ENCODE measurements at regions not wholly inside any gene's neighbourhood (a gene's known extent, or its start where the extent isn't known, plus 50 kb on each side); places are given as distances from the start of the nearest gene placed in this dataset.

DNA sequence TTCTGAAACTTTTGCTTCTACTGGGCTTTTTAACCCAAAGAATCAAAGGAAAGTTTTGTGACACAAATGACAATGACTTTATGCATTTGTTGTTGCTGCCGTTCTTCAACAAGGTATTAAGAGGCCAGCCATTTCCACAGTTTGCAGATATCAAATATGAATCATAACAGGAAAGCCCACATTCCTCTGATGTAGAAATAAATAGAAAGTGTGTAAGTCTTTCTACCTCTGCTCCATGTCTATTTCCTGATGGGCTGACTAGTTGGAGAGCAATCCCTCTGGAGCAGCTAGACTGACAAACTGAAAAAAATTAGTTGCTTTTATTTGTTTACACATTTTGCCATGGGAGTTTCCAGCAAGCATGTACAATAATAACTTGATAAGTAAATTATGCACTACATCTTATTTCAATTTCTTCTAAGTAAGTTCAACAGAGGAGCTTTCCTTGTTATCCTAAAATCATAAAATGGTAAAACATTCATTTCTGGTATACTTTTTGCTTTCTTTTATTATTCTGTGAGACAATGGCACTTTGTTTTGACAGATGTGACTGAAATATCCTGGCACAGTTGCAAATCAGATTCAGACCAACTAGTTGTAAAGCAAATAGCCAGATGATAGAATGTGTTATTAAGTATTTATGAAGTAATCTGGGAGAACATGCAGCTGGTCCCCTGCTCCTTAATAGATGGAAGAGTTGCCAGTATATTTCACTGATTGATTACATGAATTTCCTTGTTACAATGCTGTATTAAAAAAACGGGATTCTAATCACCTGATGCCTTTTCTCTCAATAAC lies 266.7 kb downstream of the METTL4 start:
- peaks cover 30% of the 10 kb centered on the region for H3K27me3 Mint-ChIP-seq
- H3K4me1 Mint-ChIP-seq = no peaks in the 10 kb centered on the region
- H3K27ac Mint-ChIP-seq = no peak overlapping the region
- H3K9me3 Mint-ChIP-seq = no peaks in the 10 kb centered on the region
- DNase-seq = no peak
- CTCF ChIA-PET = no interaction called here
- POLR2A ChIA-PET = no interaction called here
- H3K36me3 Mint-ChIP-seq (ENCODE audit: low read depth) = no peaks in the 10 kb centered on the region
- H3K4me3 Mint-ChIP-seq = no peak overlapping the region

GRCh38 chr18:2306606-2307005 lies 264.7 kb downstream of the METTL4 start:
- ChIA-PET CTCF (no interaction called here), POLR2A (no interaction called here)
- H3K9me3 Mint-ChIP-seq = no peaks in the 10 kb centered on the region
- H3K27ac Mint-ChIP-seq = no peak overlapping the region
- H3K27me3 Mint-ChIP-seq = peaks cover 24% of the 10 kb centered on the region
- no peaks in the 10 kb centered on the region for H3K4me1 Mint-ChIP-seq
- no peak overlapping the region for H3K4me3 Mint-ChIP-seq
- no peaks in the 10 kb centered on the region for H3K36me3 Mint-ChIP-seq (ENCODE audit: low read depth)
- DNase-seq = no peak

GRCh38 chr18:2310886-2311285 lies 260.4 kb downstream of the METTL4 start:
- Mint-ChIP-seq H3K4me1 (no peaks in the 10 kb centered on the region), H3K36me3 (ENCODE audit: low read depth) (no peaks in the 10 kb centered on the region), H3K27ac (no peak overlapping the region), H3K27me3 (peaks cover 23% of the 10 kb centered on the region), H3K9me3 (no peaks in the 10 kb centered on the region), H3K4me3 (no peak overlapping the region)
- DNase-seq = no peak
- ChIA-PET POLR2A (no interaction called here), CTCF (no interaction called here)

- no peak for DNase-seq
- peaks cover 21% of the 10 kb centered on the region for H3K27me3 Mint-ChIP-seq
- ChIA-PET CTCF (no interaction called here), POLR2A (no interaction called here)
- no peaks in the 10 kb centered on the region for H3K4me1 Mint-ChIP-seq
- no peaks in the 10 kb centered on the region for H3K9me3 Mint-ChIP-seq
- no peak overlapping the region for H3K4me3 Mint-ChIP-seq
- H3K27ac Mint-ChIP-seq = no peak overlapping the region
- H3K36me3 Mint-ChIP-seq (ENCODE audit: low read depth) = no peaks in the 10 kb centered on the region
Observed at GRCh38 chr18:2312440-2312839, 258.9 kb downstream of the METTL4 start.

GRCh38 chr18:2313332-2313731 lies 258.0 kb downstream of the METTL4 start:
- CTCF ChIA-PET = no interaction called here
- DNase-seq = no peak
- no peak overlapping the region for H3K4me3 Mint-ChIP-seq
- POLR2A ChIA-PET = no interaction called here
- no peak overlapping the region for H3K27ac Mint-ChIP-seq
- H3K4me1 Mint-ChIP-seq = no peaks in the 10 kb centered on the region
- H3K36me3 Mint-ChIP-seq (ENCODE audit: low read depth) = no peaks in the 10 kb centered on the region
- H3K27me3 Mint-ChIP-seq = peaks cover 14% of the 10 kb centered on the region
- no peaks in the 10 kb centered on the region for H3K9me3 Mint-ChIP-seq

GRCh38 chr18:2316082-2316750 lies 255.1 kb downstream of the METTL4 start:
- POLR2A ChIA-PET = no interaction called here
- no peak overlapping the region for H3K4me3 Mint-ChIP-seq
- no peaks in the 10 kb centered on the region for H3K9me3 Mint-ChIP-seq
- no peak for DNase-seq
- no peak overlapping the region for H3K27ac Mint-ChIP-seq
- H3K4me1 Mint-ChIP-seq = no peaks in the 10 kb centered on the region
- CTCF ChIA-PET = no interaction called here
- no peaks in the 10 kb centered on the region for H3K36me3 Mint-ChIP-seq (ENCODE audit: low read depth)
- peaks cover 14% of the 10 kb centered on the region for H3K27me3 Mint-ChIP-seq

DNA sequence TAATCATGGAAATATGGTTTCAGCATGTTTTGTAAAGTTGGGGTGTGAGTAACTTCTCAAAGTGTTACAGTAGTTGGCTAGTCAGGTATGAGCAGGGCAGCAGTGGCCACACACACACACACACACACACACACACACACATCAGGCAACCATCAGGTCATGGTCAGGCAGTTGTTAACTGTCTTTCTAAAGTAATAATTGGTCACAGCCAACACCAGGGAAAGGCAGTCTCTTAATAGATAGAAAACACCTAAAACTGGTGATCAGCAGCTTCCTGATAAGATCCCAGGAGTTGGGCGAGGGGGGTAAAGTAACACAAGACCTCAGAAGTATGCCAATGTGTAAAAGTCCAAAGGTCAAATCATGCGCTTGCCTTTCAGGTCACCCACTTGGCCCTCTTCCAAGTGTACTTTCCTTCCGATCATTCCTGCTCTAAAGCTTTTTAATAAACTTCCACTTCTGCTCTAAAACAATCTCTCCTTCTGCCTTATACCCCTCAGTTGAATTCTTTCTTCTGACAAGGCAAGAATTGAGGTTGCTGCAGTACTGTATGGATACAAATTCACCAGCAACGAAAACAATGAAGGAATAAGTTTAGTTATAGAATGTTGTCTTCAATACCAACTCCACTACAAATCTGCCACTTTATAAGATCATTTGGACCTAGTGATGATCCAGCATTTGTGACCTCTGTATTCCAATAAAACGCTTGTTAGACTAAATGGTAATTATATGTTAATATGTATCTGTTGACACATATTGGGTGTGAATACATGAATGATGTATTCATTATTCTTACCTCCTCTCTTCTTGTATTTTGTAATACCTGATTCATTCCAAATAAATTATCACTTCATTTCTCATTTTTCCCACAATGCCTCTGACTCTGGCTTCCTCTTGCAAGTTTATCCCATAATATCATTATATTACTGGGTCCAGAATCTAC lies 254.3 kb downstream of the METTL4 start:
- H3K4me1 Mint-ChIP-seq = no peaks in the 10 kb centered on the region

GRCh38 chr18:2324459-2324858 lies 246.8 kb downstream of the METTL4 start:
- no peak for DNase-seq
- H3K4me1 Mint-ChIP-seq = no peaks in the 10 kb centered on the region
- CTCF ChIA-PET = interaction anchor here (0.6 kb wide), 1 partner anchor 183 kb away, joined by 3 read pairs; no protein-coding TSS in a partner anchor
- peaks cover 18% of the 10 kb centered on the region for H3K27me3 Mint-ChIP-seq
- H3K36me3 Mint-ChIP-seq (ENCODE audit: low read depth) = no peaks in the 10 kb centered on the region
- no peaks in the 10 kb centered on the region for H3K9me3 Mint-ChIP-seq
- no peak overlapping the region for H3K4me3 Mint-ChIP-seq
- POLR2A ChIA-PET = no interaction called here
- no peak overlapping the region for H3K27ac Mint-ChIP-seq

More for the DNA sequence above, 254.3 kb downstream of the METTL4 start:
- no peaks in the 10 kb centered on the region for H3K9me3 Mint-ChIP-seq
- no peak overlapping the region for H3K27ac Mint-ChIP-seq
- no peak overlapping the region for H3K4me3 Mint-ChIP-seq
- peaks cover 11% of the 10 kb centered on the region for H3K27me3 Mint-ChIP-seq
- ChIA-PET POLR2A (no interaction called here), CTCF (no interaction called here)
- DNase-seq = no peak
- no peaks in the 10 kb centered on the region for H3K36me3 Mint-ChIP-seq (ENCODE audit: low read depth)

GRCh38 chr18:2325308-2325849 lies 245.9 kb downstream of the METTL4 start:
- peaks cover 21% of the 10 kb centered on the region for H3K27me3 Mint-ChIP-seq
- POLR2A ChIA-PET = no interaction called here
- no peaks in the 10 kb centered on the region for H3K9me3 Mint-ChIP-seq
- no peaks in the 10 kb centered on the region for H3K36me3 Mint-ChIP-seq (ENCODE audit: low read depth)
- no peak overlapping the region for H3K27ac Mint-ChIP-seq
- CTCF ChIA-PET = no interaction called here
- H3K4me1 Mint-ChIP-seq = no peaks in the 10 kb centered on the region
- H3K4me3 Mint-ChIP-seq = no peak overlapping the region
- DNase-seq = no peak

- H3K27me3 Mint-ChIP-seq = peaks cover 21% of the 10 kb centered on the region
- no peak overlapping the region for H3K4me3 Mint-ChIP-seq
- no peaks in the 10 kb centered on the region for H3K36me3 Mint-ChIP-seq (ENCODE audit: low read depth)
- DNase-seq = no peak
- no peaks in the 10 kb centered on the region for H3K9me3 Mint-ChIP-seq
- H3K4me1 Mint-ChIP-seq = no peaks in the 10 kb centered on the region
- POLR2A ChIA-PET = no interaction called here
- CTCF ChIA-PET = interaction anchor here (1.3 kb wide), 1 partner anchor 216 kb away, joined by 4 read pairs; no protein-coding TSS in a partner anchor
- no peak overlapping the region for H3K27ac Mint-ChIP-seq
Observed at GRCh38 chr18:2325933-2326332, 245.4 kb downstream of the METTL4 start.

GRCh38 chr18:2326999-2327398 lies 244.3 kb downstream of the METTL4 start:
- DNase-seq = no peak
- Mint-ChIP-seq H3K36me3 (ENCODE audit: low read depth) (no peaks in the 10 kb centered on the region), H3K4me3 (no peak overlapping the region), H3K27me3 (peaks cover 22% of the 10 kb centered on the region), H3K9me3 (no peaks in the 10 kb centered on the region), H3K27ac (no peak overlapping the region), H3K4me1 (no peaks in the 10 kb centered on the region)
- POLR2A ChIA-PET = no interaction called here
- CTCF ChIA-PET = interaction anchor here (1.3 kb wide), 1 partner anchor 215 kb away, joined by 4 read pairs; no protein-coding TSS in a partner anchor

DNA sequence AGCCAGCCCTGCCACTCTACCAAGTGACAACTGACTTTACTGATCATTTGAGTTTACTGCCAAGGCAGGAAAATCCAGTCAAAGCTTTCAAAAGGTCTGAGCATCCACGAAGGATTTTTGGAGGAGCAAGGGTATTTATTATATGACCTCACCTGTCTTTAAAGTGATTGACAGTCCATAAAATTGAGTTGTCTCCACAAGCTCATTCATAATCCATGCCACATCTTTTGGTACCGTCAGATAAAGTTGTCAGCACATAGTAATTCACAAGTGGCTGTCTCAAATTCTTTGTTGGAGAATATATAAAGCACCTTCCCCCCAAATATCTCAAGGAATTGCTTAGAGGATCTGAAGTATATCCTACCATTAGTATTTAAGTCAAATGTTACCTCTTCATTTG lies 240.5 kb downstream of the METTL4 start:
- no peak for DNase-seq
- H3K27ac Mint-ChIP-seq = no peak overlapping the region
- H3K4me3 Mint-ChIP-seq = no peak overlapping the region
- no peaks in the 10 kb centered on the region for H3K9me3 Mint-ChIP-seq
- H3K4me1 Mint-ChIP-seq = no peaks in the 10 kb centered on the region
- CTCF ChIA-PET = no interaction called here
- no peaks in the 10 kb centered on the region for H3K36me3 Mint-ChIP-seq (ENCODE audit: low read depth)
- peaks cover 16% of the 10 kb centered on the region for H3K27me3 Mint-ChIP-seq
- POLR2A ChIA-PET = no interaction called here

DNA sequence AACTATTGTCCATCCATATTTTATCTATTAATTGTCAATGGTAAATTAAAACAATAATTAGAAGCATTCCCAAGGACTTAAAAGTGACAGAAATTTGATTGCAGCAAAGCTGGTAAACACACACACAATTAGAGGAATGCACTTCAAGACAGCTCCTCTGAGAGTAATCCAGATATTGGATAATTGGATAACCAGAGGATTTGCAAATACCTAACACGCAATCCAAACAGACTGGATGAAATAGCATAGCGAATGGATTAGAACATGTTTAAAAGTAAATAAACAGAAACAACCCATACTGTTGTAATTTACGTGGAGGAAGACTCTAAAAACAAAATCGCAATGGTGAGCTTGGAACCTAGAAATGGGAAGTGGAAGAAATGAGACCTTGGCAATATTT lies 239.8 kb downstream of the METTL4 start:
- H3K27ac Mint-ChIP-seq = no peak overlapping the region
- H3K4me3 Mint-ChIP-seq = no peak overlapping the region
- H3K36me3 Mint-ChIP-seq (ENCODE audit: low read depth) = no peaks in the 10 kb centered on the region
- no peak for DNase-seq
- no peaks in the 10 kb centered on the region for H3K4me1 Mint-ChIP-seq
- peaks cover 16% of the 10 kb centered on the region for H3K27me3 Mint-ChIP-seq
- ChIA-PET CTCF (no interaction called here), POLR2A (no interaction called here)
- H3K9me3 Mint-ChIP-seq = no peaks in the 10 kb centered on the region

All from activated CD4-positive, alpha-beta memory T cell treated with anti-CD3 and anti-CD28 coated beads, Interleukin-2, amount 10 ng/mL, durations not matched to agents 7 days and 5 days (primary cell).